Ishikawa (cell line): ENCODE measurements at regions not wholly inside any gene's neighbourhood (a gene's known extent, or its start where the extent isn't known, plus 50 kb on each side); places are given as distances from the start of the nearest gene placed in this dataset.

ENCODE experiments used
- CEBPB ChIP-seq: IDR thresholded peaks from 2 replicates; pipeline ENCODE4 v1.6.1; 2012
- CREB1 ChIP-seq: IDR thresholded peaks from 2 replicates; pipeline ENCODE4 v1.6.1; 2012; ENCODE audit warnings: low read depth
- EGR1 ChIP-seq: IDR thresholded peaks from 2 replicates; pipeline ENCODE4 v1.6.1; 2012
- EP300 ChIP-seq: IDR thresholded peaks from 2 replicates; pipeline ENCODE4 v1.6.1; 2012; ENCODE audit warnings: borderline replicate concordance
- FOXM1 ChIP-seq: IDR thresholded peaks from 2 replicates; pipeline ENCODE4 v1.6.1; 2012; ENCODE audit warnings: low read depth, borderline replicate concordance
- NFIC ChIP-seq: IDR thresholded peaks from 2 replicates; pipeline ENCODE4 v1.6.1; 2012
- RAD21 ChIP-seq: IDR thresholded peaks from 2 replicates; pipeline ENCODE4 v1.6.1; 2012; ENCODE audit warnings: low read depth
- TAF1 ChIP-seq: IDR thresholded peaks from 2 replicates; pipeline ENCODE4 v1.6.1; 2012; ENCODE audit warnings: low read depth, mild to moderate bottlenecking
- TCF12 ChIP-seq: IDR thresholded peaks from 2 replicates; pipeline ENCODE4 v1.6.1; 2012; ENCODE audit warnings: low read depth
- TEAD4 ChIP-seq: IDR thresholded peaks from 2 replicates; pipeline ENCODE4 v1.6.1; 2012
- YY1 ChIP-seq: IDR thresholded peaks from 2 replicates; pipeline ENCODE4 v1.6.1; 2012; ENCODE audit warnings: low read depth
- ZBTB7A ChIP-seq: IDR thresholded peaks from 2 replicates; pipeline ENCODE4 v1.6.1; 2012; ENCODE audit warnings: low read depth
- TF ChIP-seq, protein P1 (sequence below): IDR thresholded peaks from 2 replicates; pipeline ENCODE4 v1.6.1; 2012
- TF ChIP-seq, protein P2 (sequence below): IDR thresholded peaks from 2 replicates; pipeline ENCODE4 v1.6.1; 2012
- TF ChIP-seq, protein P3 (sequence below): IDR thresholded peaks from 2 replicates; pipeline ENCODE4 v1.6.1; 2012; ENCODE audit warnings: low read depth, mild to moderate bottlenecking

DNA sequence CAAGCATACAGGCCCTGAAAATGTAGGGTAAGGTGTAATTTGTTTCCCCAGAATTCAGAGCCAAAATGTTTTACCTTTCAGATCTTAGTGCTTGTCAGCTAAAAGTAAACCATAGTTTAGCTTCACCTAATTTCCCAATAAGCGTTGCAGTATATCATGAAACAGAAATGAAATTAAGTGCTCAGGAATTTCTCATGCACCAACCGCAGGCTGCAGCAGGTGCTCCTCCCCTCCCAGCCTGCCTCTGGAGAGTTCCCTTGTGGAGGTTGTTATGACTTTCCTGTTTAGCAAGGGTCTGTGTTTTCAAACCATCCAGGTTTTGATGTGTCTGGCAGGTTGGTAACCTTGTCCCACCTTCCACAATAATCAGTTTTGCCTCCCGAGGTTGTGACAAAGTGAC lies 118.5 kb downstream of the HLX start:
- TF ChIP-seq, protein P1, sequence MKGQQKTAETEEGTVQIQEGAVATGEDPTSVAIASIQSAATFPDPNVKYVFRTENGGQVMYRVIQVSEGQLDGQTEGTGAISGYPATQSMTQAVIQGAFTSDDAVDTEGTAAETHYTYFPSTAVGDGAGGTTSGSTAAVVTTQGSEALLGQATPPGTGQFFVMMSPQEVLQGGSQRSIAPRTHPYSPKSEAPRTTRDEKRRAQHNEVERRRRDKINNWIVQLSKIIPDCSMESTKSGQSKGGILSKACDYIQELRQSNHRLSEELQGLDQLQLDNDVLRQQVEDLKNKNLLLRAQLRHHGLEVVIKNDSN = no peak
- TF ChIP-seq CEBPB = no peak
- TF ChIP-seq ZBTB7A = no peak
- no peak for TF ChIP-seq TAF1
- no peak for TF ChIP-seq CREB1
- TF ChIP-seq RAD21 = no peak

DNA sequence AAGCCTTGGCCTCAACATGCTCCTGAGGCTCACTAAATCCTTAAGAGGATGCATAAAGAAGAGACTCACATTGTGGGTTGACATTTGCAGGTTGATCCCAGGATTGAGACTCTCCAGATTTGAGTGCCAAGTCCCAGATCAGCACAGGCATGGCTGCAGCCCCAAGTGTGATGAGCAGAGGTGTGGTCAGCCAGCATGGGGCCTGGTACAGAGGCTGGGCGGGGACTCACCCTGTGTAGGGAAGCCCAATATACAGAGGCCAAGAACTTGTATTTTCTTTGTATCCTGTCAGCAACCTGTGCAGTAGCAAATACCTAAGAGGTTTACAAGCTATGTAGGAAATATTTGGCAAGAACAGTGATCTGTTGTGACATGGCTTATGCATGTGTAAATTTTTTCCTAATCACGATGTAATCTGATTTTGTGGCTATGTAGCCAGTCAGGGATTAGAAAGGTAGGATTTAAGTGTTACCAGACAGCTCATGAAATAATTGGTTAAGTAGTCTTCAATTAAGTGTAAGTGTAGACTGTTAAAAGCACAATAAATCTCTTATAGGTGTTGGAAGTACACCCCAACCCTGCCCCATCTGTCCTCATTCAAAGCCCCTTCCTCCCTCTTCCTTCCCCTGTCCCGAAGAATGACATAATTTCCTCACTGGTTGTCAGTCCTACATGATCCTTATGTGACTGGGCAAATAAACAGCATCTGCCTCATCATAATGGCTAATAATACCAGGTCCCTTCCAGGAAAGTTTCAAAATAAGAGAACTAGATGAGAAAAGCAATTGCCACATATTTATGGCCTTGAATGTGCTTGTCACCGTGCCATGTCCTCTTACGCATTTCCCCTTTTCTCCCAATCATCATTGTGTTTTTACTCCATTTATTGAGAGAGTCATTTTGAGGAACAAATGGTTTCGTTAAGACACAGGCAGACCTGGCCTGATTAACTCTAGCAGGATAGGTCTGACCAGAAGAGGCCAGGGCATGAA lies 120.9 kb downstream of the HLX start:
- no peak for TF ChIP-seq YY1
- no peak for TF ChIP-seq CREB1
- no peak for TF ChIP-seq TEAD4
- TF ChIP-seq, protein P2, sequence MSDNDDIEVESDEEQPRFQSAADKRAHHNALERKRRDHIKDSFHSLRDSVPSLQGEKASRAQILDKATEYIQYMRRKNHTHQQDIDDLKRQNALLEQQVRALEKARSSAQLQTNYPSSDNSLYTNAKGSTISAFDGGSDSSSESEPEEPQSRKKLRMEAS = no peak
- no peak for TF ChIP-seq TCF12
- TF ChIP-seq EP300 = no peak

DNA sequence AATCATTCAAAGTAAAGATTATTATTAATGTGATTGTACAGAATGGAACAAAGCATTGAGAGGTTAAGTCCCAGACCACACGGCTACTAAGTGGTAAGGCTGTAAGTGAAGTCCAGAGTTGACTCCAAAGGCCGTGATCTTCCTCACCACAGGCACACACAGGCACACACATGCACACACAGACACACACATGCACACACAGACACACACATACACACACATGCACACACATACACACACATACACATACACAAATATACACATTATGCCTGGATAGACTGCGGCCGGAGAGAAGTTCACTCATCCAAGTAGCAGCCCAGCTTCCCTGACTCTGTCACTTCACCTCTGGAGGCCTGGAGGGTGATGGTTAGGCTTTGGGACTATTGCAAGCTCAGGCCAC lies 121.9 kb downstream of the HLX start:
- TF ChIP-seq EP300 (no peak), ZBTB7A (no peak), TAF1 (no peak), NFIC (no peak), TCF12 (no peak), EGR1 (no peak), FOXM1 (no peak)
- TF ChIP-seq, protein P2 = no peak

DNA sequence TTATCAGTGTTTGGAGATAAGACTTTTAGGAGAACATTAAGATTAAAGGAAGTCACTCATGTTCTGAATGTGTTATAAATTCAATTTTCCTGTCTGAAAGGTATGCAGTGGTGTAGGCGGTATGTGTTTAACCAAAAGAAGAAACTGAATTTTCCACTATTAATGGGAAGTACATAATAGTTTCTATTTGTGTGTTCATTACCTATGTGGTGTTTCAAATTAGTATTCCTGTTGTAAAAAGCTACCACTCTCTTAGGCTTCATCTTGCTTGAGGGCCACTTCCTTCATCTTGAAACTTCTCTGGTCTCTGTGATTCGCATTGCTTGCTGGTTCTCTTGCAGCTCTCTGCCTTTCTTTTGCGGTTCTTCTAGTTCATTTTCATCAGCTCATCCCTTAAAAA lies 123.4 kb downstream of the HLX start:
- TF ChIP-seq TCF12 (no peak), EGR1 (no peak), ZBTB7A (no peak), CREB1 (no peak), CEBPB (no peak)

DNA sequence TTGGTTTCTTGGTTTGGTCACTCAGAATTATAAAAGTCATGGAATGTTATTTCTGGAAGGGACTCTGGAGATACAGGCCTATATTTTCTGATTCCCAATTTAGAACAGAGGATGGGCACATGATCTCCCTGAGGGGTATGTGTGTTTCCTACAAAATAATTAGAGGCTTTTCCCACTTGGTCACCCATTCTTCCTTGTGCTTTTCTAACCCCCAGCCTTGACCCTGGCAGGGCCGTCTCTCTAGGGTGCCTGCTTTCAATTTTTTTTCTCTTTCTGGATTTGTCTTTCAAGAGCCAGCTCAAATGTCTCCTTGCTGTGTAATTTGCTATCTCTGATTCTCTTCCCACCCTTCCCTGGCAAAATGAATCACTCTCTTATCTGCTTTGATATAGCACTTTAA lies 131.9 kb downstream of the HLX start:
- TF ChIP-seq FOXM1 (no peak), CREB1 (no peak), NFIC (no peak), YY1 (no peak), EP300 (no peak), RAD21 (no peak), TAF1 (no peak), ZBTB7A (no peak), TCF12 (no peak), EGR1 (no peak)
- TF ChIP-seq, protein P1 = no peak
- TF ChIP-seq, protein P3, sequence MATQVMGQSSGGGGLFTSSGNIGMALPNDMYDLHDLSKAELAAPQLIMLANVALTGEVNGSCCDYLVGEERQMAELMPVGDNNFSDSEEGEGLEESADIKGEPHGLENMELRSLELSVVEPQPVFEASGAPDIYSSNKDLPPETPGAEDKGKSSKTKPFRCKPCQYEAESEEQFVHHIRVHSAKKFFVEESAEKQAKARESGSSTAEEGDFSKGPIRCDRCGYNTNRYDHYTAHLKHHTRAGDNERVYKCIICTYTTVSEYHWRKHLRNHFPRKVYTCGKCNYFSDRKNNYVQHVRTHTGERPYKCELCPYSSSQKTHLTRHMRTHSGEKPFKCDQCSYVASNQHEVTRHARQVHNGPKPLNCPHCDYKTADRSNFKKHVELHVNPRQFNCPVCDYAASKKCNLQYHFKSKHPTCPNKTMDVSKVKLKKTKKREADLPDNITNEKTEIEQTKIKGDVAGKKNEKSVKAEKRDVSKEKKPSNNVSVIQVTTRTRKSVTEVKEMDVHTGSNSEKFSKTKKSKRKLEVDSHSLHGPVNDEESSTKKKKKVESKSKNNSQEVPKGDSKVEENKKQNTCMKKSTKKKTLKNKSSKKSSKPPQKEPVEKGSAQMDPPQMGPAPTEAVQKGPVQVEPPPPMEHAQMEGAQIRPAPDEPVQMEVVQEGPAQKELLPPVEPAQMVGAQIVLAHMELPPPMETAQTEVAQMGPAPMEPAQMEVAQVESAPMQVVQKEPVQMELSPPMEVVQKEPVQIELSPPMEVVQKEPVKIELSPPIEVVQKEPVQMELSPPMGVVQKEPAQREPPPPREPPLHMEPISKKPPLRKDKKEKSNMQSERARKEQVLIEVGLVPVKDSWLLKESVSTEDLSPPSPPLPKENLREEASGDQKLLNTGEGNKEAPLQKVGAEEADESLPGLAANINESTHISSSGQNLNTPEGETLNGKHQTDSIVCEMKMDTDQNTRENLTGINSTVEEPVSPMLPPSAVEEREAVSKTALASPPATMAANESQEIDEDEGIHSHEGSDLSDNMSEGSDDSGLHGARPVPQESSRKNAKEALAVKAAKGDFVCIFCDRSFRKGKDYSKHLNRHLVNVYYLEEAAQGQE = no peak
- TF ChIP-seq, protein P2 = no peak

DNA sequence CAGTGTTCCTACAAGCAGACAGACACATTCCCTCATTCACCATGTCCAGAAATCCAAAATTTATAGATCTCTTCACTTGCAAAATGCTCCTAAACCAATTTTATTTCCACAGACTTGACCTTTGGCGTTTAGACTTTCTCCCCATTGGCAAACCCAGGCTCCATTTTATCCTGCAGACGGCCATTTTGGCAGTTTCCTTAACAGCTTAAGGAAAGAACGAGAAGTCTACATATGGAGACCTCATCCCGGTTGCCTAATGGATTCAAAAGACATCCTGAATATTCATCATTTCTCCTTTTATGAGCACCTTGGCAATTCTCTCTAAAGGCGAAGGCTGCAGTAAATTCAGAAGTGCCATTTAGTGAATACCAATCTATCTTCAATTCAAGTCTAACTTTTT lies 132.9 kb downstream of the HLX start:
- no peak for TF ChIP-seq YY1
- TF ChIP-seq, protein P1 = no peak
- TF ChIP-seq ZBTB7A = no peak
- TF ChIP-seq, protein P3 = no peak
- no peak for TF ChIP-seq NFIC
- no peak for TF ChIP-seq CREB1
- TF ChIP-seq FOXM1 = no peak
- no peak for TF ChIP-seq RAD21
- TF ChIP-seq EP300 = no peak
- no peak for TF ChIP-seq CEBPB
- no peak for TF ChIP-seq TEAD4
